SK-N-SH (cell line): ENCODE measurements at regions not wholly inside any gene's neighbourhood (a gene's known extent, or its start where the extent isn't known, plus 50 kb on each side); places are given as distances from the start of the nearest gene placed in this dataset.

Experiments
- EZH2phosphoT487 ChIP-seq: fragments of 200-600 bp; sonication (generic); IDR thresholded peaks from 2 replicates; pipeline ENCODE4 v1.6.1; 2017; ENCODE audit warnings: low read depth, mixed run types, mild to moderate bottlenecking, antibody characterized with exemption, moderate library complexity, borderline replicate concordance
- YY1 ChIP-seq: IDR thresholded peaks from 2 replicates; pipeline ENCODE4 v1.4.0; 2012; ENCODE audit warnings: low read depth, mild to moderate bottlenecking

- TF ChIP-seq YY1 (no peak), EZH2phosphoT487 (no peak)
Observed at GRCh38 chr11:42345933-42346332, 886.5 kb upstream of the LRRC4C start.
